GM19023 (cell line): ENCODE measurements at regions not wholly inside any gene's neighbourhood (a gene's known extent, or its start where the extent isn't known, plus 50 kb on each side); places are given as distances from the start of the nearest gene placed in this dataset.

Source experiments
- ATAC-seq: cut with Tn5 transposase; IDR thresholded peaks from one replicate; pipeline ENCODE4 v1.9.1; 2021; ENCODE audit warnings: mild to moderate bottlenecking, moderate library complexity; ENCODE audit not compliant: unreplicated experiment

DNA sequence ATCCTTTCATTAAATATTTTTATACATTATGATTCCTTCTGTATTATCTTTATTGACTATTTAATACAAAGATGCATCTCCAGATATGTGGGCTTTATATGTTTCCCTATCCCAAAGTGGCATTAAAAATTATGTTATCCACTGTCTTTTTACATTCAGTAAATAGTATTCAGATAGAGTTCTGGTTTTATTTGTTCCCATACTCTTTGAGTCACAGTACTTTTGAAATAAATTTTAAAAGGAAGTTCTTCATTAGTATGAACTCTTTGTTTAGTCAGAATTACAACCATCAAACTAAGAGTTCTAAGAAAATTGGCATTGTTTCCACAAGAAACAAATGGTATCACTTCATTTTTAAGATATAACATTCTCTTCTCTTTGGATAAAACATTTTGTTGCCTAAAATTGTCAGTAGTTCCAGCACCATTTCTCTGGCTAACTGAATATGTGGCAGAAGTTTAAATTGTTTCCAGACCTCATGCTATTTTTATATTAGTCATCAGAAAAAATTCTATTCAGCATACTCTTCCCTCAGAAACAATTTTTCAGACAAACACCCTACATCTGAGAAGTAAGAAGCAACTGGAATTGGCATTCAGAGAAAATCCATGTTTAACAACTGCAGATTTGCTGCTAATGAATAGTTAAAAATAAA is 88.5 kb upstream of the COL5A2 start:
- no peak for ATAC-seq

DNA sequence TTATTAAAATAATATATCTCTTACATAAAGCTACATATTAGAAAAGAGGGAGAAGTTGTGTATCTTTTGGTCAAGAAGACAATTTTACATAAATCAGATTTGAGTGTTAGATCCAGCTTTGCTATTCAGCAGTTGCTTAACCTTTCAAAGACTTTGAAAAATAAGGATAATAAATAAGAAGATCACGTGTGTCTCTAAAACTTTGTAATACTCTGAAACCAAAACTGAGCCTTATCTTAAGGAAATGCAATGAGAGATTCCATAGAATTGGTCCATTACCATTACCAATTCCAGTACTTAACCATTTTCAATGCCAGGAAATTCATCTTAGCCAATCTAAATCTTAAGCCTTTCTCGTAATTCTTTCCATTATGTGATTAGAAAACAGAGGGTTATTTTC is 89.2 kb upstream of the COL5A2 start:
- no peak for ATAC-seq

DNA sequence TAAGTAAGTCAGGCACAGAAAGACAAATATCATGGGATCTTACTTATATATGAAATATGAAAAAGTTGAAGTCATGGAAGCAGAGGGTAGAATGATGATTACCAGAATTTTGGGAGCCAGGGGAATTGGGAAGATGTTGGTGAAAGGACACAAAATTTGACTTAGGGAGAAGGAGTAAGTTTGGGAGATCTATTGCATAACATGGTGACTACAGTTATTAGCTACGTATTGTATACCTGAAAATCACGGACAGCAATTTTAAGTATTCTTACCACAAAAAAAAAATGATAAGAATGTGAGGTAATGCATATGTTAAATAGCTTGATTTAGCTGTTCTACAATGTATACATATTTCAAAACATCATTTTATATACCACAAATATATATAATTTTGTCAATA is 94.2 kb upstream of the COL5A2 start:
- no peak for ATAC-seq

DNA sequence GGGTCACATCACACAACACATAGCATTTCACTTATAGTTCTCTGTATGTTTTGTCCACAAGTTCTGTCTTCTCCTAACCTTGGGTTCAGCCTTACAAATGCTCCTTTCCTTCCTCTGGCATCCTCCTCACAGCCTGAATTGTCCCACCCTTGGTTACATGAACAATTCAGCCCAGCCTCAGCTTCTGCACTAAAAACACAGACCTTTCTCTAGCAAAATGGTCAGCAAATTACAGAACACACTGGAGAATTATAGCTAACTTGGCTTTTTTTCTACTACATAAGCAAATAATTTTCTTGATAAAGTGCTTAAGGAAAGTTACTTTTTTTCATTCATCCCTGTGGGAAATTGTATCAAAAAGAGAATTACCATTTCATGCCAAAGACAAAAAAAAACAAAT is 94.8 kb upstream of the COL5A2 start:
- no peak for ATAC-seq

DNA sequence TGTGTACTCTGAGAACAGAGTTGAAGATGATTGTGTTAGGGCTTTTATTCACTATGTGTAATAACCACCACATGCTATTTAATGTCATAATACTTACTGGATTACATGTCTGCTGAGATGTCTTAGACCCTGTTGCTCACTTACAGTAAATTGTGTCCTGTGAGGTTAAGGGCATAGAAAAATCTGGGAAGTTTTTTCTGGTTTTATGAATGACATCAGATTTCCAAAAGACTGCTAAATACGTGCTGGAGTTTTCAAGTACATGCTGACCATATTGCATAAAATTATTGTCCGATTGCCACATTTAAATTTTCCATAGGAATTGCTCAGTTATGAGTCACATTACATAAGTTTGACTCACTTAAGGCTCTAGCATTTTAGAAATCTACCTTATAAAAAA is 96.7 kb upstream of the COL5A2 start:
- ATAC-seq: no peak

DNA sequence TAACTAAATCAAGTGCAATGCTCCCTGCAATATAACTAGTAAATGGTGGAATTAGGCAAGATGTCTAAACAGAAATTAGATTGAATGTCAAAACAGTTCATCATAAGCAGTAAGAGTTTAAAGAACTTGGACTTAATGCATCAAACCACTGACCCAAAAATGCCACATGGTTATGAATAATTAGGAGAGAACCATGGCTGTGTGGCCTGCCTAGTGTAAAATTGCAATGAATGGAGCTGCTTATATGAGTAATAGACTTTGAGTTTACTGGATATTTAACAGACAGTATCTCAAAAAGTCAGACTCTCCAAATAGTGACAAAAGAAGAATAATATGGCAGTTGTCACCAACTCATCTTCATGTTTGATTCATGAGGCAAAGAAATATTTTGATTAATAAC is 101.6 kb upstream of the COL5A2 start:
- no peak for ATAC-seq

DNA sequence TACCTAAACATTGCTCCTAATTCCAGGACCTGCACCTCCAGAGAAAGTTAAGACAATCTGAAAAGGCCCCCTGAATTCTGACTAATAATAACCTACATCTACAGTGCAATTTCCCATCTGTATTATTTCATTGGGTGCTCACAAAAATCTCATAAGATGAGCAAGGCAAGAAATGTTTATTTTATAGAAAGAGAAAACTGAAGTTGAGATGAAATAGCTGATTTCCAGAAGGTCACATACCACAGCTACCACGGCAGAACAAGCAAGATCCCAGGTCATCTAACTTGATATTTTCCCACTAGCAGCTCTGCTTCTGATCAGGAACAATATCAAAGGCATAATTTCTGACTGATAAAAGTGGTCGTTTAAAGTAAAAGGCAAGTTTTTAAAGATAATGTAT is 105.8 kb upstream of the COL5A2 start:
- no peak for ATAC-seq

DNA sequence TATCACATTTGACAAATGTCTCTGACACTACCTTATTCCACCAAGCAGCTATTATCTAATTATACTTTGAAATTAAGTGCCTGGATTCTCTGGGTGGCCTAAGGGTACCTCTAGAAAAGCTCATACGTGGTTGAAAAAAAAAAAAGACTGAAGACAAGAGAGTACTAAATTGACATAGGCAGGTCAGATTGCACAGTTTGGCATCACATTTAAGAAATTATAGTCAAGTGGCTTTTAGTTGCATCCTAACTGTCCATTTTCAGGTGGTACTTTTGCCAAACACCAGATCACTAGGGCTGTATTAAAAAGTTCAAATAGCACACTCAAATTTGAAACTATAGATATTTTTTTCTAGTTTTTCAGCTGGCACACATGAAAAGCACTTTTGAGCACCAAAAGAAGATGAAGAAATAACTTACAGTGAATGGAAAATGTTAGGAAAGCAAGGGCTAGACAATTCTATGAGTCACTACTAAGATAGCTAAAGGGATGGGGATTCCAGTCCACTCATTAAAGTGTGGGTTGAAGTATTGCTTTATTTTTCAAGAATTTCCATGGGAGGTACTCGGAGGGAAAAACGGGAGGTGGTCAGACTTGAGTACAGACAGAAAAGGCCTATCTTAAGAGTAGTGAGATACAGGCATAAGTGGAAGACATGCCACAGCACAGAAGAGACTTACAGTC is 106.5 kb upstream of the COL5A2 start:
- ATAC-seq: no peak

DNA sequence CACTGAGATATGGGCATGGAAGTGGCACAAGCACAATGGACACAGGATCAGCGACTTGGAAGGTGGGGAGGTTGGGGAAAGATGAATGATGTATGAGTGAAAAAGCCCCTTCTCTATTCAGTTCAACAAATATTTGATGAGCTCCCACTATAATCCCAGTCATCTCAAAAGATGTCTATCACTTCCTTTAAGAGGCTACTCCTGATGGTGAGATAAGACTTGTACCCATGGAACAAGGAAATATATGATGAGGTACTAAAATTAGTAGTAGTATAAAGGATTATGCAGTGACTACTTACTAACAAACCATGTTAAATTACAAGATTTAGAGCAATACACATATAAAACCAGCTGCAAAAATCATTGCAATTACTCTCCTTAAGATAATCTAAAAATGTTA is 107.8 kb upstream of the COL5A2 start:
- no peak for ATAC-seq

DNA sequence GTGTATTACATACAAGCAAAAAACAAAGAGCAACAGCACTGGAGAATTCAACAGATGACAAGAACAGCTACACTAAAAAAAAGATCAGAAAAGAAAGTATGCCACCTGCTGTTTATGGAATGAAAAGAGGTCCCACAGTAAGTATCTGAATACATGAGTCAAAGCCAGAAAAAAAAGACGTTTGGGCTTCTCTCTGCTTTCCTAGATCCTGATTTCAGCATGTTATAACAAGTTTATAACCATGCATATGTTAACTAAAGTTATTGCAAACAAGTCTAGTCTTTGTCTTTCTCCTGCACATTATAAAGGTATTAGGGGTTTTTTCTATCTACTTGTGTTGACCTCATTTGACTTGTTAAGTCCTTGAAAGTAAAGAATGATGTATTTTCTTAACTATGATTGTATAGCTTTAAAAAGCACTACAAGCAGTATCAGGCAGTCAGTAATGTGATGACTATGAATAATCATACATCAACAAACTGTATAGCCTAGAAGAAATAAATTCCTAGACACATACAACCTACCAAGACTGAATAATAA is 108.5 kb upstream of the COL5A2 start:
- ATAC-seq: peak; percentile 74

DNA sequence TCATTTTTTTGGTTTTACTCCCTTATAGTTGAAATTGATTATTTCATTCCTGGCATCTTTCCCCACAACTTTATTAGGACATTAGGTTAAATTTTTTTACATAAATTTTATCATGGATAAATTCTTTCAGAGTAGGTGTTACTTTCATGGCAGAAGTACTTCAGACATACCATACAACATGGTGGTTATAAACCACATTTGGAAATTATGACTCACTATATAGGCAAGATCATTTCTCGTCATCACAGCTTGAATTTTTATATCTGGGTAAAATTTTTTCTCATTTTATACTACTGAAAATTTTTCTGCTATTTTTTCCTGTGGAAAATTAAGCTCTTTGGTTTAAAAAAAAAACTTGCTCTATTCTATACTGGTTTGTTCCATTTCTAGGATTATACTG is 111.9 kb upstream of the COL5A2 start:
- ATAC-seq: no peak

DNA sequence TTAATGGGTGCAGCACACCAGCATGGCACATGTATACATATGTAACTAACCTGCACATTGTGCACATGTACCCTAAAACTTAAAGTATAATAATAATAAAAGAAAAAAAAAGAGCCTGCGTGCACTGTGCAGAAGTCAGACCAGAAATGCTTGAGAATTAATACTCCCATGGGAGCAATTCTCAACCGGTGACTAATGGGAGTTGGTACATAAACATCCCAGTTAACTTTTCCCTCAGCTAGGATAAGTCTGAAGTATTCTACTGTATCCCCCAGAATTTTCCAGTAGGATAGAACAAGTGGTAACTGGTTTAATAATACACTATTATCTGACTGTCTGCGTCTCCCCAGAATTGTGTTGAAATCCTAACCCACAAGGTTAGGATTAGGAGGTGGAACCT is 113.6 kb upstream of the COL5A2 start:
- ATAC-seq: no peak

DNA sequence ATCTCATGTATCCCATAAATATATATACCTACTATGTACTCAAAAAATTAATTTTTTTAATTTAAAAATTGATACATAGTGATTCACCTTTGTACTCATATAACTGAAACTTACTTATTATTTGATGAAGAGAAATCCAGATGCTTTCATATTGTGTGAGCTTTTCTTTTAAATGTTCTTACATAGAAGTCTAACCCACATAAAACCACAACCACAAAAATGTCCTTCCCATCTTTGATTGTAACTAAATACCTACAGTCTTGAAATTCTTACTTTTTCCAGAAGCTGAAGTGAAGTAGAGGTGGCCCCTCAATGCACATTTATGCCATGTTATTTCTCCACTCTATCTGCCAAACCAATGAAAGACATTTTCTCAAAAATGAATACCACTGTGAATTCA is 117.9 kb upstream of the COL5A2 start:
- no peak for ATAC-seq

DNA sequence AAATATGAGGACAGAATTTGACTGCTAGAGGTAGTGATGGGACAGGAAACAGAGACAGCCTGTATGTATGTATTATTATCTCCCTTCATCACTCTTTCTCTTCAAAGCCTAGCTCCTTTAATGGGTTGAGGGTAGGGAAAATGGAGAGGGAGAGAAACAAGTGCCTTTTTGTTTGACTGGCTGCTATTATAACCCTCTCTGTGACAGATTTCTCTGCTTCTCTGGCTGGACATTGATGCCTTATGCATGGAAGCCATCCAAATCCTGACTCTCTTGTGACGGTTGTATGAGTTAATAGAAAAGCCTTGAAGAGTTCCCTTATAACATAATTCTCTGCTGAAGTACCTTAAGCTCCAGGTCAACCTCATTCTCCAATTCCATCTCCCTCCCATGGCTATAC is 118.5 kb upstream of the COL5A2 start:
- no peak for ATAC-seq

DNA sequence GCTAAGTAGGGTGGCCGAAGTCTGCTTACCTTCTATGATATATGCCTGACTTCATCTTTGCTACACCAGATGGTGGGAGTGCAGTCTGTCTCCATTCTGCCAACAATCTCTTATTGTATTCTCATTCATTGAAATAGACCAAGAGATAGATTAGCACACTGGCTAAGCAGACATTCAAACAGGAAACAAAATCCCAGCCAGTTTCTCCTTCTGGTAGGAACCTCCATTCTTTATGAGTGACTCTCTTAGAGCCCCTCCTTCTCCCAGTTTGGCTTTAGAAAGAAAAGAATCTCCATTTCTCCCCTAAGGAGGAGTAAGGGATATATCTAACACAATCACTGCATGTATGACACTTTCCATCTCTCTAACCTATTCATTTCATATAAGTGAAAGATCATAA is 118.9 kb upstream of the COL5A2 start:
- no peak for ATAC-seq

DNA sequence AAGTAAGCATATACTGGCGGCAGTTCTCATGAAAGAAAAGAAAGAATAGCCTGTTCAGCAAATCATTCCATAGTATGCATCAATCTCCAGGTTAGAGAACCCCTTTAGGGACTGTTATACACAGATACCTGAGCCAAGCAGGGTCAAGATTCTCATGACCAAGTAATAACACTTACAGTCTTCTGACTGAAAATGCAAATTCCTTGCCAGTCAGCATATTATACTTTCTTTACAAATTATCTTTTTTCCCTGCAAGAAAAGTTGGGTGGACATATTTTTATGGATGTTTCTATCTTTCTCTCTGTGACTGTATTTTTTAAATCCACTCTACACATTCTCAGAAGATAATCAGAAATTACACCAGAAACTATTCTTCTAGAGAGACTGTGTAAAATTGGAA is 120.4 kb upstream of the COL5A2 start:
- no peak for ATAC-seq

DNA sequence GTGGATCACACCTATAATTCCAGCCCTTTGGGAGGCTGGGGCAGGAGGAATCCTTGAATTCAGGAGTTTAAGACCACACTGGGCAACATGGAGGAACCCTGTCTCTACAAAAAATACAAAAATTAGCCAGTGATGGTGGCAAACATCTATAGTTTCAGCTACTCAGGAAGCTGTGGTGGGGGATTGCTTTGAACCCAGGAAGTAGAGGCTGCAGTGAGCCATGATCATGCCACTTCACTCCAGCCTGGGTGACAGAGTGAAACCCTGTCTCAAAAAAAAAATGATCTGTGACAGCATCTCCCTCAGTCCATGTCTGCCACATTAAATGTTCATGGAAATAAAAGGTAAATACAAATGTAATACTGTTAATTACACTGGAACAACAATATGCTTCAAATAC is 121.4 kb upstream of the COL5A2 start:
- no peak for ATAC-seq

DNA sequence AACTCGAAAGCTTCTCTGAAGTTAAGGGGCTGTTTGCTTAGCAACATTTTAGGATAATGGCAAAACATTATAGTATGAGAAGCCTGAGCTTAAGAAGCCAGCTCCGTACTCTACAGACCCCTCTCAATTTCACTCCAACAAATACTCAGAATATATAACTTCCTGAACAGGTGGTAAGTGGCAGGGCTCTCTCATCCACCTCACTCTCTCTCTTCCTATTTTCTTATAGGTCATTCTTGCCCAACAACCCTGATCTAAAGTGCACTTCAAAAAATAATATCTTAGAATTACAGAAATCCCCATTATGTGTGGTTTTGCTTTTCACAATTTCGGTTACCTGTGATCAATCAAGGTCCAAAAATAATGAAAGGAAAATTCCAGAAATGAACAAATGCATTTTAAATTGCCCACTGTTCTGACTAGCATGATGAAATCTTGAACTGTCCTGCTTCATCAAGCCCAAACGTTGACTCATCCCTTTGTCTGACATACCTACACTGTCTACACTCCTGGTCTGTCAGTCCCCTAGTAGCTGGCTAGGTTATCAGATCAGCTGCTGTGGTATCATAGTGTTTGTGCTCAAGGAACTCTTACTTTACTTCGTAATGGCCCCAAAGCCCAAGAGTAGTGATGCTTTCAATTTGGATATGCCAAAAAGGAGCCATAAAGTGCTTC is 122.8 kb upstream of the COL5A2 start:
- ATAC-seq: no peak

DNA sequence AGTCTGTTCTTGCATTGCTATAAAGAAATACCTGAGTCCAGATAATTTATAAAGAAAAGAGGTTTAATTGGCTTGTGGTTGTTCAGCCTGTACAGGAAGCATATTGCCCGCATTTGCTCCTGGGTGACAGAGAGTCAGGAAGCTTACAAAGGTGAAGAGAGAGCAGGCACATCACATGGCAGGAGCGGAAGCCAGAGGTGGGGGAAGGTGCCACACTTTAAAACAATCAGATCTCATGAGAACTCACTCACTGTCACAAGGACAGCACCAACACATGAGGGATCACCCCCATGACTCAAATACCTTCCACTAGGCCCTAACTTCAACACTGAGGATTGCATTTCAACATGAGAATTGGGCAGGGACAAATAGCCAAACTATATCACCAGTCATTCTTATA is 124.8 kb upstream of the COL5A2 start:
- no peak for ATAC-seq

DNA sequence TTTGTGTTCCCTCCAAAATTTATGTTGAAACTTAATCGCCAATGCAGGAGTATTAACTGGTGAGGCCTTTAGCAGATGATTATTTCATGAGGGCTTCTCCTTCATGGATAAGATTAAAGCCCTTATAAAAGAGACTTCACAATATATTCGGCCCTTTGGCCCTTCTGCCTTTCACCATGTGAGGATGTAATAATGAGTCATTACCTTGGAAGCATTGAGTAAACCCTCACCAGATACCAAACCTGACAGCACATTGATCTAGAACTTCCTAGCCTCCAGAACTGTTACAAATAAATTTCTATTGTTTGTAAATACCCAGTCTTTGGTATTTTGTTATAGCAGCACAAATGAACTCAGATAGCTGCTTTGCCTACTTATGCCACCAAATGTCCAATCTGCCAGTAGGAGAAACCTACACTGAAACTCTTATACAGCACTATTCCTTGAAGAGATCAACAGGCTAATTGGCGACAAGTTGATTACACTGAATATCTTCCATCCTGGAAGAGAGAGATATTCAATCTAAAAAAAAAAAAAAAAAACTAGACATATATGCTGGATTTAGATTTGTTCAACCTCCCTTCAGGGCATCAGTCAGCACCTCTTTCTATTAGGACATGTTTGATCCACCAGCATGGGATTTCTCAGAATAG is 125.9 kb upstream of the COL5A2 start:
- ATAC-seq: no peak

DNA sequence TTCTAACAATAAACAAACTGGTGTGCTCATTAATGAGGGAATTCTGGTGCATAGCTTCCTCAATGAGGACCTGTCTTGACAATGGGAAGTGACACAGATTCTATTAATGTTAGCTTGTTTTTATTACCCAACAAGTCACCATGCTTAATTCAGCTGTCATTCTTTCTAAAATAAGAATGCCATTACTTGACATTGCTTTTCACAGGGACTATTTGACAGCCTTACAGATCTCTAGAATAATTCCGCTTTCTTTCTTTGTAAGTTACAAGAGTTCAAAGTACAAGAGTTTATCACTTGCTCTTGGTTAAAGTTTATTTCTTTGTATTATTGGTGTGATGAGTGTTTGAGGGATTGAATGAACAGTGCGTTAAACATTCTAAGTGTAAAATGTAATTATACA is 127.0 kb upstream of the COL5A2 start:
- ATAC-seq: no peak
